Mesenchymal stem cell (in vitro differentiated cells and primary cell): ENCODE measurements at regions not wholly inside any gene's neighbourhood (a gene's known extent, or its start where the extent isn't known, plus 50 kb on each side); places are given as distances from the start of the nearest gene placed in this dataset.

Experiments used
- DNase-seq: peaks from one replicate; pipeline ENCODE4 v3.0.0-alpha.2; 2013
- H2AFZ ChIP-seq: one replicate; pipeline ENCODE4 v1.6.1; 2013; ENCODE audit warnings: low read depth, mild to moderate bottlenecking, control low read depth, inconsistent platforms, low read length, moderate library complexity
- H2AK5ac ChIP-seq: 2 replicates; pipeline ENCODE4 v1.6.1; 2013; ENCODE audit warnings: low read length, moderate library complexity, mild to moderate bottlenecking, inconsistent platforms; ENCODE audit not compliant: severe bottlenecking
- H2BK120ac ChIP-seq: one replicate; pipeline ENCODE4 v1.6.1; 2013; ENCODE audit warnings: low read depth, mild to moderate bottlenecking, inconsistent platforms, low read length, moderate library complexity
- H2BK12ac ChIP-seq, 2 experiments: one replicate each; pipeline ENCODE4 v1.6.1; 2013; ENCODE audit warnings: inconsistent platforms in 2 of 2, low read length in 2 of 2, mild to moderate bottlenecking in 2 of 2, moderate library complexity in 2 of 2, control low read depth in 1 of 2
- H2BK15ac ChIP-seq: one replicate; pipeline ENCODE4 v1.6.1; 2013; ENCODE audit warnings: mild to moderate bottlenecking, low read depth, inconsistent platforms; ENCODE audit not compliant: poor library complexity, severe bottlenecking
- H2BK5ac ChIP-seq: 2 replicates; pipeline ENCODE4 v1.6.1; 2013; ENCODE audit warnings: low read depth, mild to moderate bottlenecking, low read length, control low read depth, inconsistent platforms; ENCODE audit not compliant: poor library complexity, severe bottlenecking
- H3K14ac ChIP-seq, 2 experiments: one replicate each; pipeline ENCODE4 v1.6.1; 2013; ENCODE audit warnings: inconsistent platforms in 2 of 2, low read length in 2 of 2, control low read depth in 1 of 2, mild to moderate bottlenecking in 1 of 2, moderate library complexity in 1 of 2
- H3K18ac ChIP-seq, 2 experiments: one replicate each; pipeline ENCODE4 v1.6.1; 2013; ENCODE audit warnings: inconsistent platforms in 2 of 2, low read length in 2 of 2, control low read depth in 1 of 2, low read depth in 1 of 2, mild to moderate bottlenecking in 1 of 2
- H3K23ac ChIP-seq, 2 experiments: one replicate each; pipeline ENCODE4 v1.6.1; 2013; ENCODE audit warnings: inconsistent platforms in 2 of 2, low read length in 2 of 2, mild to moderate bottlenecking in 2 of 2, moderate library complexity in 2 of 2, control low read depth in 1 of 2
- H3K27ac ChIP-seq: 2 replicates; pipeline ENCODE4 v1.5.1; 2013; ENCODE audit warnings: mild to moderate bottlenecking, moderate library complexity, low read length, control low read depth, inconsistent platforms; ENCODE audit not compliant: poor library complexity, severe bottlenecking
- H3K27me3 ChIP-seq, 2 experiments: 2 replicates each; pipeline versions ENCODE4 v1.6.1 to v1.7.0; 2013; ENCODE audit warnings: low read length in 2 of 2, mild to moderate bottlenecking in 2 of 2, moderate library complexity in 2 of 2, control low read depth in 1 of 2, inconsistent platforms in 1 of 2; ENCODE audit not compliant: control insufficient read depth in 1 of 2, insufficient read depth in 1 of 2
- H3K36me3 ChIP-seq, 2 experiments: 2 replicates each; pipeline versions ENCODE4 v1.6.1 to v1.7.0; 2013; ENCODE audit warnings: low read length in 2 of 2, control low read depth in 1 of 2, inconsistent platforms in 1 of 2, low read depth in 1 of 2, mild to moderate bottlenecking in 1 of 2; ENCODE audit not compliant: insufficient read depth in 2 of 2, control insufficient read depth in 1 of 2
- H3K4ac ChIP-seq, 2 experiments: one replicate each; pipeline ENCODE4 v1.6.1; 2013; ENCODE audit warnings: inconsistent platforms in 2 of 2, low read length in 2 of 2, mild to moderate bottlenecking in 2 of 2, moderate library complexity in 2 of 2, control low read depth in 1 of 2, low read depth in 1 of 2
- H3K4me1 ChIP-seq: 2 replicates; pipeline ENCODE4 v1.6.1; 2013; ENCODE audit warnings: low read depth, low read length, control low read depth; ENCODE audit not compliant: control insufficient read depth, insufficient read depth
- H3K4me2 ChIP-seq: 2 replicates; pipeline ENCODE4 v1.6.1; 2013; ENCODE audit warnings: low read length, mild to moderate bottlenecking, inconsistent platforms; ENCODE audit not compliant: poor library complexity, severe bottlenecking
- H3K4me3 ChIP-seq, 2 experiments: 2 replicates each; pipeline versions ENCODE4 v1.5.1 to v1.7.0; 2013; ENCODE audit warnings: low read length in 2 of 2, mild to moderate bottlenecking in 2 of 2, control low read depth in 1 of 2, low read depth in 1 of 2; ENCODE audit not compliant: insufficient read depth in 1 of 2
- H3K79me1 ChIP-seq: replicated peaks from 2 replicates; pipeline ENCODE4 v1.6.1; 2013; ENCODE audit warnings: mild to moderate bottlenecking, control low read depth, low read length, inconsistent platforms; ENCODE audit not compliant: poor library complexity, severe bottlenecking
- H3K9ac ChIP-seq: 2 replicates; pipeline ENCODE4 v1.7.0; 2013; ENCODE audit warnings: mild to moderate bottlenecking, low read length, moderate library complexity
- H3K9me3 ChIP-seq: 2 replicates; pipeline ENCODE4 v1.7.0; 2013; ENCODE audit warnings: mild to moderate bottlenecking, low read length; ENCODE audit not compliant: control insufficient read depth
- H4K8ac ChIP-seq: one replicate; pipeline ENCODE4 v1.6.1; 2013; ENCODE audit warnings: inconsistent platforms, mild to moderate bottlenecking, low read length, moderate library complexity
- H4K91ac ChIP-seq: one replicate; pipeline ENCODE4 v1.6.1; 2013; ENCODE audit warnings: mild to moderate bottlenecking, low read length, inconsistent platforms
- WGBS: methylation state at CpG from one replicate; pipeline ENCODE4 v1.1.7; 2013; ENCODE audit warnings: mixed read lengths; 5-methylcytosine and 5-hydroxymethylcytosine counted together

DNA sequence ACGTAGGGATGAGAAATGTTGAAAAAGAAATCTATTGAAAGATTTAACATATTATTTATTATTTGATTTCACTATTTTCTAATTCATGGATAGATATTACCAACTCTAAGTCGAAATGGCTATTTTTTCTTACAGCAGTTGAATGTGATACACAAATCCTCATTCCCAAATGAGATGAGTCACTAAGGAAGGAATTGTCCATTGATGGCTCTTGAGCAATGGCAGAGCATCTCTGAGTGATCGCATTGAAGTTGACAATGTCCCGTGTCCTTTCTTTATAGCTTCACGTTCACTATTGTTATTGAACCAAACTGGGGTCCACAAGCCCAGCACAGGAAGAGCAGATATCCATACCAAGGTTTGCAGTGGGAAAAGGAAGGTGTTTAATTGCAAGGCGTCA lies 648.3 kb upstream of the SPRY2 start:
- no peak overlapping the region for H3K14ac ChIP-seq
- peak overlapping the region in 1 of 2 experiments; percentile 50 for H3K4me3 ChIP-seq
- no peak overlapping the region for H2BK120ac ChIP-seq
- peaks cover 10% of the 10 kb centered on the region for H3K9me3 ChIP-seq
- H3K36me3 ChIP-seq = no peaks in the 10 kb centered on the region
- peak; percentile 14 for DNase-seq
- H3K4me1 ChIP-seq = no peaks in the 10 kb centered on the region
- no peak overlapping the region for H2BK12ac ChIP-seq
- H3K27me3 ChIP-seq = no peaks in the 10 kb centered on the region
- no peak overlapping the region for H4K91ac ChIP-seq
- no peak overlapping the region for H3K27ac ChIP-seq
- H2AFZ ChIP-seq = no peak overlapping the region
- no peak overlapping the region for H3K23ac ChIP-seq
- no peak overlapping the region for H3K4ac ChIP-seq
- no peaks in the 10 kb centered on the region for H3K79me1 ChIP-seq
- H2AK5ac ChIP-seq = no peak overlapping the region
- no peak overlapping the region for H3K18ac ChIP-seq
- H2BK15ac ChIP-seq = no peak overlapping the region
- H2BK5ac ChIP-seq = no peak overlapping the region
- 83% methylated on average over 5 of the region's 6 CpGs for WGBS
- H3K9ac ChIP-seq = peak overlapping the region; percentile 5
- H3K4me2 ChIP-seq = no peak overlapping the region
- H4K8ac ChIP-seq = no peak overlapping the region

DNA sequence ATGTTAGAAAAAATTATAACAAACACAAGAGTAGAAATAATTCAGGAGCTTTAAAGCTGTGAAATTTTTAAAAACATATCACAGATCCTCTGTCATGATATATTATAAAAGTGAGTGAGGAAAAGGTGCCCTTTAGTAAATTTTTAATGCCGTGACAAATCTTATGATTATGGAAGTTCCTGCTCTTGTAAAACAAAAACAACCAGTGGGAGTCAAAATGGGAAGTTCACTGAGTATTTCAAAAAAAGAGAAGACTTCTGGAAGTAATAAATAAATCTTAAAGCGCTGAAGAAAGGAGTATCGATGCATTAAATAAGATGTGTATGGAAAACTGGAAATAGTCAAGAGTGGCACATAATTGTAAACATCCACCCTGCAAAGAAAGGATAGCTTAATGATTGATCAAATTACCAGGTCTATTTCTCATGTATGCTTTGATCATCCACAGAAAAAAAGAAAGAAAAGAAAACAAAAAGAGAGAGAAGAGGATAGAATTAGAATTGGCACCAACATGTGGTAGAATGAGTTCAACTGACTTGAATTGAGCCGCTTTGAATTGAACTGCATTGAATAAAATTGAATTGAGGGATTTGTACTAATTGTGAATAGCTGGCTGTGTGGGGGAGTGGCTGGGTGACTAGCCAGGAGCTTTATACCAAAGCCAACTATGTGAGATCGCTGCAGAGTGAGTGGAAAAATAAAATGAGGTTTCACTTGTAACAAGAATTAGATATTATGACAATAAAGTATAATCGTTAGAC lies 647.6 kb upstream of the SPRY2 start:
- Histone ChIP-seq H4K8ac (no peak overlapping the region), H3K14ac (no peak overlapping the region), H2AK5ac (no peak overlapping the region), H2BK5ac (no peak overlapping the region), H3K4me1 (no peaks in the 10 kb centered on the region), H4K91ac (no peak overlapping the region), H3K4me3 (peak overlapping the region in 1 of 2 experiments; percentile 50), H3K18ac (no peak overlapping the region), H3K4ac (no peak overlapping the region), H3K79me1 (no peaks in the 10 kb centered on the region), H3K27ac (no peak overlapping the region), H3K36me3 (no peaks in the 10 kb centered on the region), H3K9ac (peak overlapping the region; percentile 5), H3K27me3 (no peaks in the 10 kb centered on the region), H3K9me3 (peaks cover 10% of the 10 kb centered on the region), H2BK15ac (no peak overlapping the region), H3K23ac (no peak overlapping the region), H2AFZ (no peak overlapping the region), H2BK120ac (no peak overlapping the region), H3K4me2 (no peak overlapping the region), H2BK12ac (no peak overlapping the region)
- WGBS = 95% methylated on average over 5 of the region's 6 CpGs
- DNase-seq = no peak

DNA sequence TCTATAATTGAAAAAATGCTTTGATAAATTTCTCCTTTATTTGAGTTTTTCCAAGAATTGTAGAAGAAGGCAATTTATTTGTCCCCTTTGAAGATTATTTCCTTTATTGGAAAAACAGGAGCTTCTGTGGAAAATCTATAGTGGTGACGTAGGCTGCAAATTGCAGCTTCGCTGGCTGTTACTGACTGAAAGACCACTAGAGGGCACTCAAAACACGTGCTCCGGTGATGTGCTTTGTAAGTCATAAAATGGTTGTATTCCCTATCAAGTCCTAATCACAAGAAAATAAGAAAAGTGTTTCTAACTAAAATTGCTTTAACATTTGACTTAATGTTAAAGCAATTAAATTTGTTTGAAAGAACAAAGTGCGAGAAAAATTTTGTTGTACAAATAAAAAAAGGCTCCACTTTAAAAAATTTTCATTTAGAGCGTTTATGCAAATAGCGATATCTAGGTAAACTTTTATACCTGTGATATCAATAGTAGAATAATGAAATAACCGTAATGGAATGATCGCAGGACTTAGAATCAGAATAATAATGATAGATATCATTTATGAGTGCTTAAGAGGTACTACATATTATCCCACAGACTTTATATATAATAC lies 638.2 kb upstream of the SPRY2 start:
- DNase-seq = peak; percentile 73
- H3K9ac ChIP-seq = no peak overlapping the region
- no peak overlapping the region for H2AFZ ChIP-seq
- H2BK5ac ChIP-seq = no peak overlapping the region
- H2BK15ac ChIP-seq = no peak overlapping the region
- H3K23ac ChIP-seq = no peak overlapping the region
- no peak overlapping the region for H2BK120ac ChIP-seq
- H3K79me1 ChIP-seq = no peaks in the 10 kb centered on the region
- no peak overlapping the region for H4K8ac ChIP-seq
- no peak overlapping the region for H2AK5ac ChIP-seq
- H3K27ac ChIP-seq = no peak overlapping the region
- no peak overlapping the region for H3K18ac ChIP-seq
- H3K4me1 ChIP-seq = peaks cover 4% of the 10 kb centered on the region
- H3K4ac ChIP-seq = no peak overlapping the region
- no peak overlapping the region for H2BK12ac ChIP-seq
- H3K4me3 ChIP-seq = no peak overlapping the region
- no peaks in the 10 kb centered on the region for H3K27me3 ChIP-seq
- H3K4me2 ChIP-seq = no peak overlapping the region
- no peaks in the 10 kb centered on the region for H3K9me3 ChIP-seq
- no peaks in the 10 kb centered on the region for H3K36me3 ChIP-seq
- H4K91ac ChIP-seq = no peak overlapping the region
- 14% methylated on average over 2 of the region's 9 CpGs for WGBS
- no peak overlapping the region for H3K14ac ChIP-seq

DNA sequence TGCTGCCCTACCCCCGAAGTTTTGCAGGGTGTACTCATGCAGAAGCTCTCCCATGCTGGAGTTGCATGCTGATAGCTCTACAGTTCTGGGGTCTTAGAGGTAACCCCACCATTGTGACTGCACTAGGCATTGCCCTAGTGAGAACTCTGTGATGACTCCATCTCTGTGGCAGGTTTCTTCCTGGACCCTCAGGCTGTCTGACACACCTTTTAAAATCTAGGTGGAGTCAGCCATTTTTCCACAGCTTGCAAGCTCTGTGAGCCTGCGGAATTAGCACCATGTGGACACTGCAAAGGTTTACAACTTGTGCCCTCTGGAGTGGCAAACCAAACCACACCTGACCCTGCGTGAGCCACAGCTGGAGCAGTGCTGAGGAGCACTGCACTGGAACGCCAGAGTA lies 636.2 kb upstream of the SPRY2 start:
- Histone ChIP-seq H3K4me2 (no peak overlapping the region), H3K79me1 (no peaks in the 10 kb centered on the region), H3K27me3 (no peaks in the 10 kb centered on the region), H3K23ac (no peak overlapping the region), H4K91ac (no peak overlapping the region), H3K9me3 (no peaks in the 10 kb centered on the region), H3K4me3 (no peak overlapping the region), H3K14ac (no peak overlapping the region), H3K18ac (peak overlapping the region in 1 of 2 experiments; percentile 48), H4K8ac (no peak overlapping the region), H2AFZ (no peak overlapping the region), H2BK5ac (no peak overlapping the region), H3K36me3 (no peaks in the 10 kb centered on the region), H3K4ac (no peak overlapping the region), H2AK5ac (no peak overlapping the region), H3K9ac (no peak overlapping the region), H3K27ac (no peak overlapping the region), H2BK15ac (no peak overlapping the region), H2BK12ac (no peak overlapping the region), H3K4me1 (peaks cover 4% of the 10 kb centered on the region), H2BK120ac (no peak overlapping the region)
- DNase-seq = no peak
- 90% methylated on average over 4 of the region's 4 CpGs for WGBS
